ENCODE measurements at regions not wholly inside any gene's neighbourhood (a gene's known extent, or its start where the extent isn't known, plus 50 kb on each side); places are given as distances from the start of the nearest gene placed in this dataset.

GRCh38 chr16:80309178-80309577 is 231.6 kb upstream of the DYNLRB2 start:
- no peak for DNase-seq (ENCODE audit: low spot score)
- no peak for FAIRE-seq

GRCh38 chr16:80305410-80305809 is 235.4 kb upstream of the DYNLRB2 start:
- no peak for DNase-seq (ENCODE audit: low spot score)
- FAIRE-seq, result no peak

- no peak for FAIRE-seq
Observed at GRCh38 chr16:80303691-80304090, 237.1 kb upstream of the DYNLRB2 start.

DNA sequence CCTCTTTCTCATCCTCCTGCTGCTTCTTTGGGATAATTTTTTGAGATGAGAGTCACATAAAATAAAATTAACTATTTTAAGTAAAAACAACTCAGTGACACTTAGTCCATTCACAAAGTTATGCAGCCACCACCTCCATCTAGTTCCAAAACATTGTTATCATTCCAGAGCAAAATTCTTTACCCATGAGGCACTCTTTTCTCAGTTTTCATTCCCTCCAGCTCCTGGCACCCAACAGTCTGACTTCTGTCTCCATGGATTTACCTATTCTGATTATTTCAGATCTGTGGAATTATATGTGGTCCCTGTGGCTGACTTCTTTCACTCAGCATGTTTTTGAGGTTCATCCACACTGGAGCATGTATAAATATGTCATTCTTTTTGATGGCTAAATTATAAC is 239.9 kb upstream of the DYNLRB2 start:
- DNase-seq (ENCODE audit: low spot score) (peak; percentile 89), FAIRE-seq (peak; percentile 83)

More at GRCh38 chr16:80303691-80304090, 237.1 kb upstream of the DYNLRB2 start:
- DNase-seq (ENCODE audit: low spot score), result no peak

GRCh38 chr16:80300456-80300855 is 240.3 kb upstream of the DYNLRB2 start:
- FAIRE-seq (no peak), DNase-seq (ENCODE audit: low spot score) (peak; percentile 75)

DNA sequence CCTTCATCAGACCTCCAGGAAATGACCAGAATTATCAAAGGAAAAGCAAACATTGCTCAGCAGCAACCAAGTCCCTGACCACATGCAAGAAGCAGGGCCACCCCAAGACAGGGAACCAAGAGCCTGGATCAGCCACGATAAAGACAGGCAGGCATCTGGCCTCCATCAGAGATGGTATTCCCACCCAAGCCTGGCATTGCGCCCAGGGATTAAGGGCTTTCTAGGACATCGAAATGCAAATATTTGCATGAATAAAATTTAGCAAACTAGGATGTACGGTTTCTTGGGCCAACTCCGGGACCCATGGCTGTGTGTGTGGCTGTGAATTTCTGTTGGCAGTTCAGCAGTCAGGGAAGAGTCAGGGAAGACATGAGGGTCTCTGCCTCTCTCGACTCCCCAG is 241.4 kb upstream of the DYNLRB2 start:
- no peak for FAIRE-seq
- DNase-seq (ENCODE audit: low spot score), result no peak

DNA sequence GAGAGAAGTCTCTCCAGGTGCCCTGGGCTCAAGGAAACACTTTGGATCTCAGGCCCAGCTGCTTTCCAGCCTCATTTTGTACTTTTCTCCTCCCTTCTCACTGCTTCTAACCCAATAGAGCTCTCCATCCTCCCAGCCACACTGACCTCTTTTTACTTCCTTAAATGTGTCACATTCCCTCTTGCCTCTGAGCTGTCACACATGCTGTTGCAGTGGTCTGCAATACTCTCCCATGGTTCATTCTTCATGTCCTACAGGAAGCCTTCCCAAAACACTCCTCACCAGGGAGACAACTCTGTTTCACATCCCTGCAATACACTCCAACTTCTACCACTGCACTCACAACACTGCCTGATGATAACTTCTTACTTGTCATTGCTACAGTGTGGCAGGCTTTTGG is 242.1 kb upstream of the DYNLRB2 start:
- DNase-seq (ENCODE audit: low spot score) (no peak), FAIRE-seq (no peak)

DNA sequence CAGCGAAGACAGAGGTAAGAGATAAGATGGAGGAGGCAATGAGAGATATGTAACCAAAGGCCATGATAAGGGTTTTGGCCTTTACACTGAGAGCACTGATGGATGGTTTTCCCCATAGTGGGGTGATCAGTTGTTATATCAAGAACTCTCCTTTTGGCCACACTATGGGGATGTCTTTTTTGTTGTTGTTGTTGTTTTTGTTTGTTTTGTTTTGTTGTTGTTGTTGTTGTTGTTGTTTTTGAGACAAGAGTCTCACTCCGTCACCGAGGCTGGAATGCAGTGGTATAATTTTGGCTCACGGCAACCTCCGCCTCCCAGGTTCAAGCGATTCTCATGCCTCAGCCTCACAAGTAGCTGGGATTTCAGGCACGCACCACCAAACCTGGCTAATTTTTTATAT is 244.8 kb upstream of the DYNLRB2 start:
- FAIRE-seq (no peak), DNase-seq (ENCODE audit: low spot score) (no peak)

GRCh38 chr16:80294172-80294571 is 246.6 kb upstream of the DYNLRB2 start:
- FAIRE-seq (no peak), DNase-seq (ENCODE audit: low spot score) (no peak)

- DNase-seq (ENCODE audit: low spot score) (no peak), FAIRE-seq (no peak)
Observed at GRCh38 chr16:80288616-80289015, 252.2 kb upstream of the DYNLRB2 start.

DNA sequence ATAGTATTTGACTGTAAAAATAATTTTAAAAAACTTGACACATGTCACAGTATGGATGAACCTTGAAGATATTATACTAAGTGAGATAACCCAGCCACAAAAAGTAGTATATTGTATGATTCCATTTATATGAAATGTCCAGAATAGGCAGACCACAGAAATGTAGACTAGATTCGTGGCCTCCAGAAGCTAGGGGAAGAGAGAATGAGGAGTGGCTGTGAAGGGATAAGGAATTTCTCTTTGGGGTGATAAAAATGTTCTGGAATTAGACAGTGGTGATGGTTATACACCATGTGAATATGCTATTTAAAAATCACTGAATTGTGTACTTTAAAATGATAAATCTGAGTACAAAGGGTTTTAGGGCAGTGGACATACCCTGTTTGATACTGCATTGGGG is 253.1 kb upstream of the DYNLRB2 start:
- FAIRE-seq, result no peak

DNA sequence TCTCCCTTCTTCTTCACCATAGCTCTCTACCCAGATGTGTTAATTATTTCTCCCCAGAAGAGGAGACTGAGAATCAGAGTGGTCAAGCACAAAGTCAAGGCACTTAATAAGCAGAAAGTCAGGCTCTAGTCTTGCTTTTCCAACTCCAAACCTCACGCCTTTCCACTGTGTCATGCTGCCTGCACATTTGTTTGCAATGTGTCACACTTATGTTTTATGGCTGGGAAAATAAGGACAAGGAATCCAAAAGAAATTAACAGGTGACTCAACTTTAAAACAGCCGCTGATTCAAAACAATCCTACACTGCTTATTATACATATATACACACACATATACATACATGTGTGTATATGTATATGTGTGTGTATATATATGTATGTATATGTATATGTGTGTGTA is 255.7 kb upstream of the DYNLRB2 start:
- peak; percentile 90 for FAIRE-seq
- peak; percentile 80 for DNase-seq (ENCODE audit: low spot score)

More for the DNA sequence above, 253.1 kb upstream of the DYNLRB2 start:
- no peak for DNase-seq (ENCODE audit: low spot score)

GRCh38 chr16:80283466-80284392 is 257.1 kb upstream of the DYNLRB2 start:
- FAIRE-seq (no peak), DNase-seq (ENCODE audit: low spot score) (no peak)

DNA sequence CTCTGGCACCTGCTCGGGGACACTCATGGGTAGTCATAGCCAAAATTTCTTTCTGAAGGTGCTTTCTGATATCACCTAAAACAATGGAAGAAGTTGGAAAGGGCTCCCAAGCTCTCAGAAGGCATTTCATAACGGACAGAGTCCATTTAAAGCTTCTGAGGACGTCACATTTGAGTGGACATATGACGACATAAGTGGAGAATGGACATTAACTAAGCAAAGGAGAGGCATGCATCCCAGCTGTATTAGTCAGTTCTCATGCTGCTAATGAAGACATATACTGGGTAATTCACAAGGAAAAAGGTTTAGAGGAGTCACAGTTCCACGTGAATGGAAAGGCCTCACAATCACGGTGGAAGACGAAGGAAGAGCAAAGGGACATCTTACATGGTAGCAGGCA is 260.2 kb upstream of the DYNLRB2 start:
- FAIRE-seq (no peak), DNase-seq (ENCODE audit: low spot score) (peak; percentile 14)

DNA sequence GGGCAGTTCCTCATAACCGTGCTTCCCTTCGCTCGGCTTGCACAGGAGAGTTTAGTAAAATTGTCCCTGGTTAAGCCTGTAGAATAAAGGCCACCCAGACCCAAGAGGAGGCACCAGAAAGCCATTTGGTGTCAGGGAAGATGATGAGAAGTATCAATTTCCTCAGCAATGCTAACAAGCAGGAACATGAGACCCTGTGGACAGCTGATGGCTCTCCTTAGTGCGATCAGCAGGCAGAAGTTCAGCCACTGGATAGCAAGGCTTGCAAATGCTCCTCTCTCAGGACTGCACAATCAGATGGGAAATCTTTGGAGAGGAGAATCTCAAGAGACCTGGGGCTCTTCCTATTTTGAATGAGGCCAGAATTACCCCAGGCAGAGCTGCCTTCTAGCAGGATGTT is 261.1 kb upstream of the DYNLRB2 start:
- no peak for DNase-seq (ENCODE audit: low spot score)
- FAIRE-seq, result no peak

DNA sequence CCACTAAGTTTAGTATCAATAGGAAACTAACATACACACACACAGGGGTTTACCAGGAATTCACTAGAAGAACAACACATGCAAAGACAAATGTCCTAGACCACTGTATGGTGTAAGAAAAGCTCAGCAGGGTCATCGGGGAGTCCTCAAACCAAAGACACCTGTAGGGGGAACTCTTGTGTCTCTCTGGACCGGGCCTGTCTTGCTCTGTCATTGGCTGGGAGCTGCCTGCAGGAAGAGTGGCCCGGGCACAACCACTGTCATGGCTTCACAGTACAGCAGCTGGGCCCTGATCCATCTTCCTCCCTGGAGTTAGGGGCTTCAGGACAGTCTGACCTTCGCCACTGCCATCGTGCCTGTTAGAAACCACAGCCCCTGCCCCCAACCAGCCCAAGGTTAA is 263.6 kb upstream of the DYNLRB2 start:
- no peak for FAIRE-seq
- no peak for DNase-seq (ENCODE audit: low spot score)

- no peak for DNase-seq (ENCODE audit: low spot score)
Observed at GRCh38 chr16:80274576-80275191, 266.1 kb upstream of the DYNLRB2 start.

DNA sequence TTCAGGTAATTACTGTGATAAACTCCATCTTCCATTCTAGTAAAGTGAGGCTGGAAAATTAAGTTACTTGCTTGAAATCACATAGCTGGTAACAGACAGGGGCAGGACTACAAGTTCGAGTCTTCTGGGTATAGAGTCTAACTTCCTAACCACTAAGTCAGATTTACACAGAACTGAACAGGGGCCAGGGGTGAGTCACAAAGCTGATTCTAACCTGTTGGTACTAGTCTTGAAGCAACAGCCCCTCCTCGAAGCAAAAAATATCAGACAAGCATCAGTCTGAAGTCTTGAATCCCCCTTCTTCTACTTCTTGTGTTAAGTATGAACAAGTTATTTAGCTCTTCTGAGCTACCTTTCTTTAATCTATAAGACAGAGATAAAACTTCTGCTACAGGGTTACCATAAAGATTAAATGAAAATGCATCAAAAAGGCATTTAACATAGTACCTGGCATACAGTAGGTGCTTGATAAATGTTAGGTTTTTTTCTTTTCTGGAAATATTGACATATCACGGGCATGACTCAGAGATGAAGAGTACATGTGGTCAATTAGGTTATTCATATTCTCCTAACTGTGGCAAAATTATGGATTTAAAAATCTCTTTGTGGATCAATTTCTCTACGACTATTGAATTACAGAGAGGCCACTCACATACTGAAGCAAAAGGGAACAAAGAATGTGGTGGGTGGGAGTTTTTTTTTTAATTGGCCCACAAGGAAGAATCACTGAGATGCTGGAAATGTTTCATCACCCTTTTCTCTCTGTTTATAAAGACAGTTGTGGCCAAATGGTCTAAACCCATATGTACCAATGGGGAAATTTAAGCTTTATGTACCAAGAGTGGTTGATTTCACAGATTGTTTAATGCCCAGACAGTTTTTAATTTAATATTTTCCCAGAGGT is 266.9 kb upstream of the DYNLRB2 start:
- no peak for FAIRE-seq
- no peak for DNase-seq (ENCODE audit: low spot score)

More at GRCh38 chr16:80274576-80275191, 266.1 kb upstream of the DYNLRB2 start:
- no peak for FAIRE-seq

DNA sequence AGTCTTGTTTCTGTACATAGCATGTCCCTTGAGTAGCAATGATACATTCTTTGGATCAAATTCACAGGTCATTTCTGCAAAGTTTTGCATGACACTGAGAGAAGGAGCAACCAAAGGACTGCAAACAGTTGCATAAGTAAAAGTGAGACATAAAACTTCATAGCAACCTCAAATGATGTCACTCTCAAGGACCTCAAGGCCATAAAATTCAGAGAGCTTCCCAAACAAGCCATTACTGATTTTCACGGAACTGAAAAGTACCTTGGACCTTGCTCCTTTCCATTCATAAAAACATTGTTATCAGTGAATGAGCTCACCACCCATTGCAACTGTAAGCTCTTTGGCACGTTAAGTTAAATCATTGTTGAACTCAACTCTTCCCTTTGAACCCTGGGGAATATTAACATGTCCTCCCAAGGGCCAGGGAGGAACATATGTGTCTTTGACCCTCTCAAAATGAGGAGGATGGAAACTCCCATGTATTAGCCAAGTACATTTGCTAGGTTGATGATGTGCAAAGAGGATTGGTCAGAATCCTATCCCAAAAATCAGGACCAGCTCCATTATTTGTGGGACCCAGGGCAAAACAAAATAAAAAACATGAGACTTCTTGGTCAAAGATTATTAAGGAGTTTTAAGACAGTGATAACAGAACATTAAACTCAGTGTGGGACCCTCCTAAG is 275.0 kb upstream of the DYNLRB2 start:
- peak; percentile 68 for DNase-seq (ENCODE audit: low spot score)
- no peak for FAIRE-seq

- DNase-seq (ENCODE audit: low spot score), result no peak
- FAIRE-seq, result no peak
Observed at GRCh38 chr16:80263848-80264694, 276.7 kb upstream of the DYNLRB2 start.

Measured in RCC 7860 (cell line).